Tibial nerve (tissue), 4 donors: ENCODE measurements at regions not wholly inside any gene's neighbourhood (a gene's known extent, or its start where the extent isn't known, plus 50 kb on each side); places are given as distances from the start of the nearest gene placed in this dataset.

Experiments
- CTCF ChIP-seq, 5 experiments: fragments of 200-600 bp in 3 of 5; fragments of 450-650 bp in 2 of 5; sonication (generic) in 3 of 5; IDR thresholded peaks; one replicate each; pipeline ENCODE4 v1.5.1; 2016 to 2019; ENCODE audit warnings: antibody characterized with exemption in 5 of 5, mild to moderate bottlenecking in 3 of 5, moderate library complexity in 2 of 5
- EP300 ChIP-seq, 2 donors: sonication (generic); formaldehyde crosslinking; IDR thresholded peaks; one replicate each; pipeline ENCODE4 v1.6.1; 2017; ENCODE audit warnings: antibody characterized with exemption in 2 of 2, mild to moderate bottlenecking in 1 of 2
- POLR2A ChIP-seq, 2 donors: fragments of 450-650 bp; IDR thresholded peaks; one replicate each; pipeline ENCODE4 v1.6.1; 2017; ENCODE audit warnings: antibody characterized with exemption in 2 of 2, mild to moderate bottlenecking in 2 of 2, moderate library complexity in 2 of 2

DNA sequence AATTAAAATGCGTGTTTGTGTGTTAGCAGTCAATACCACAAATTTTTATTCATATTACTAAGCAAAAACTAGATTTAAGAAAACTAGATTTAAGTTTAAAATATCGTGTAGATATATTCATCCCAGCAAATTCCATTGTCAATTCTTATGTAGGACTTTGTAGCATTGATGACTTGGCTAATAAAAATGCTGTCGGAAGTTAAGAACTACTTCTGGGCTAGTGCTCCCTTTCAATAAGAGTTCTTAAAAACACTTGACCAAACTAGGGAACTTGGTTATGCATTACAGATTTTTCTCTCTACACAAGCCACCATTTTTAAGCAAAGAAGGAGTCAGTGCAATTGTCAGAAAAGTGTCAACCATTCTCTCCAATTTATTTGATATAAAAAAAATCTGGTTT is 68.7 kb upstream of the RAD23B start:
- TF ChIP-seq CTCF (IDR thresholded peaks at IDR 0.05), result no peak
- no peak for TF ChIP-seq EP300 (IDR thresholded peaks at IDR 0.05)
- TF ChIP-seq POLR2A (IDR thresholded peaks at IDR 0.05), result no peak
